HCT116 (cell line): ENCODE measurements at regions not wholly inside any gene's neighbourhood (a gene's known extent, or its start where the extent isn't known, plus 50 kb on each side); places are given as distances from the start of the nearest gene placed in this dataset.

Experiments used
- ATAC-seq: fragments of 200-7000 bp; cut with Tn5 transposase; 2 replicates; pipeline ENCODE4 v1.9.1; 2020; ENCODE audit warnings: mild to moderate bottlenecking, moderate library complexity
- BruUV-seq: library from RNA; stranded (reverse); fragments of 400-500 nt; replicated peaks from 2 replicates; lab custom pipeline; 2021; lab: Mats Ljungman, UMichigan
- CTCF ChIA-PET: fragments of 300-600 bp; sonication (Branson Sonifier 250); formaldehyde crosslinking; loops from one replicate; lab custom pipeline; 2021; ENCODE audit warnings: antibody characterized with exemption; lab: Charles Lee
- POLR2A ChIA-PET: fragments of 300-600, 350-600 bp; sonication (Branson Sonifier 250); formaldehyde crosslinking; loops from one replicate; lab custom pipeline; 2021; ENCODE audit warnings: antibody characterized with exemption; lab: Charles Lee
- RAD21 ChIA-PET, 2 experiments: fragments of 300-600 bp; sonication (Branson Sonifier 250); formaldehyde crosslinking; loops; one replicate each; lab custom pipeline; 2023; ENCODE audit warnings: low total read pairs in 2 of 2; ENCODE audit not compliant: uncharacterized antibody in 2 of 2, unreplicated experiment in 2 of 2, low non-redundant PET in 1 of 2; lab: Charles Lee
- DNase-seq: peaks from one replicate; pipeline ENCODE4 v3.0.0-alpha.2; 2010; ENCODE audit warnings: low read depth, low spot score
- H2AFZ ChIP-seq: fragments of 200-600 bp; shearing (Covaris generic), sonication (generic); 2 replicates; pipeline ENCODE4 v1.6.1; 2017; ENCODE audit warnings: low read depth, mixed run types, mixed read lengths, antibody characterized with exemption, low read length; ENCODE audit not compliant: poor library complexity, severe bottlenecking
- H3K27ac ChIP-seq: 2 replicates; pipeline ENCODE4 v1.5.1; 2012; ENCODE audit warnings: low read depth, low read length
- H3K27me3 ChIP-seq: fragments of 200-600 bp; sonication (generic); 2 replicates; pipeline ENCODE4 v1.6.1; 2016; ENCODE audit warnings: mixed run types, low read length, mixed read lengths; ENCODE audit not compliant: insufficient read depth
- H3K36me3 ChIP-seq, 2 experiments: fragments of 200-500 bp in 1 of 2; fragments of 200-600 bp in 1 of 2; sonication (Bioruptor generic) in 1 of 2; sonication (generic) in 1 of 2; 2 replicates each; pipeline versions ENCODE4 v1.5.1 to v1.6.1; 2014 to 2016; ENCODE audit warnings: low read length in 2 of 2, inconsistent platforms in 1 of 2, mixed read lengths in 1 of 2, mixed run types in 1 of 2; ENCODE audit not compliant: insufficient read depth in 2 of 2, control insufficient read depth in 1 of 2
- H3K4me1 ChIP-seq, 2 experiments: fragments of 200-600 bp in 1 of 2; sonication (generic) in 1 of 2; 2 replicates each; pipeline versions ENCODE4 v1.5.1 to v1.6.1; 2012 to 2017; ENCODE audit warnings: low read length in 2 of 2, inconsistent platforms in 1 of 2, mild to moderate bottlenecking in 1 of 2, mixed read lengths in 1 of 2, mixed run types in 1 of 2, moderate library complexity in 1 of 2; ENCODE audit not compliant: insufficient read depth in 2 of 2, control insufficient read depth in 1 of 2
- H3K4me2 ChIP-seq: fragments of 200-600 bp; sonication (generic); 2 replicates; pipeline ENCODE4 v1.6.1; 2017; ENCODE audit warnings: mixed run types, low read length, mixed read lengths
- H3K4me3 ChIP-seq, 2 experiments: fragments of 200-600 bp in 1 of 2; sonication (generic) in 1 of 2; replicated peaks in 1 of 2; 2 replicates each; pipeline ENCODE4 v1.5.1; 2011 to 2016; ENCODE audit warnings: low read length in 2 of 2, control low read depth in 1 of 2, low read depth in 1 of 2, mild to moderate bottlenecking in 1 of 2, mixed read lengths in 1 of 2, mixed run types in 1 of 2
- H3K79me2 ChIP-seq: fragments of 200-600 bp; sonication (generic); 2 replicates; pipeline ENCODE4 v1.6.1; 2017; ENCODE audit warnings: mild to moderate bottlenecking, mixed run types, low read length, moderate library complexity, mixed read lengths; ENCODE audit not compliant: insufficient read depth
- H3K9ac ChIP-seq: fragments of 200-600 bp; sonication (generic); 2 replicates; pipeline ENCODE4 v1.6.1; 2016; ENCODE audit warnings: low read length, mixed read lengths
- H3K9me2 ChIP-seq: fragments of 200-600 bp; sonication (generic), shearing (Covaris generic); 2 replicates; pipeline ENCODE4 v1.6.1; 2017; ENCODE audit warnings: mixed run types, mild to moderate bottlenecking, moderate library complexity; ENCODE audit not compliant: insufficient read depth
- H3K9me3 ChIP-seq, 2 experiments: fragments of 200-500 bp in 1 of 2; fragments of 200-600 bp in 1 of 2; sonication (Bioruptor generic) in 1 of 2; sonication (generic) in 1 of 2; 2 replicates each; pipeline ENCODE4 v1.6.1; 2014 to 2017; ENCODE audit warnings: low read length in 2 of 2, mixed read lengths in 2 of 2, inconsistent platforms in 1 of 2, low read depth in 1 of 2, mild to moderate bottlenecking in 1 of 2, mixed run types in 1 of 2, moderate library complexity in 1 of 2; ENCODE audit not compliant: control insufficient read depth in 1 of 2, insufficient read depth in 1 of 2
- H4K20me1 ChIP-seq: fragments of 200-600 bp; sonication (generic), shearing (Covaris generic); 2 replicates; pipeline ENCODE4 v1.6.1; 2017; ENCODE audit warnings: mixed run types, mild to moderate bottlenecking, moderate library complexity; ENCODE audit not compliant: insufficient read depth
- CBX3 ChIP-seq: IDR thresholded peaks from 2 replicates; pipeline ENCODE4 v1.6.1; 2012; ENCODE audit warnings: low read depth
- CTCF ChIP-seq, 3 experiments: fragments of 200-600 bp in 1 of 3; sonication (generic) in 1 of 3; IDR thresholded peaks in 2 of 3; conservative IDR thresholded peaks in 1 of 3; 2 replicates each; pipeline ENCODE4 v1.5.1; 2012 to 2017; ENCODE audit warnings: low read depth in 2 of 3, low read length in 2 of 3, antibody characterized with exemption in 1 of 3, borderline replicate concordance in 1 of 3, control low read depth in 1 of 3, mild to moderate bottlenecking in 1 of 3, mixed read lengths in 1 of 3, mixed run types in 1 of 3, moderate library complexity in 1 of 3; ENCODE audit not compliant: insufficient read depth in 1 of 3
- EZH2 ChIP-seq: fragments of 200-600 bp; sonication (generic); IDR thresholded peaks from 2 replicates; pipeline ENCODE4 v1.6.1; 2017; ENCODE audit warnings: antibody characterized with exemption, mixed run types
- EZH2phosphoT487 ChIP-seq: fragments of 200-600 bp; IDR thresholded peaks from 2 replicates; pipeline ENCODE4 v1.6.1; 2018; ENCODE audit warnings: antibody characterized with exemption, borderline replicate concordance
- FOSL1 ChIP-seq: IDR thresholded peaks from 2 replicates; pipeline ENCODE4 v1.6.1; 2012; ENCODE audit warnings: low read depth
- JUND ChIP-seq: IDR thresholded peaks from 2 replicates; pipeline ENCODE4 v1.6.1; 2012
- RAD21 ChIP-seq: IDR thresholded peaks from 2 replicates; pipeline ENCODE4 v1.6.1; 2012; ENCODE audit warnings: low read depth, mild to moderate bottlenecking
- SIN3A ChIP-seq: IDR thresholded peaks from 2 replicates; pipeline ENCODE4 v1.6.1; 2012; ENCODE audit warnings: low read depth
- TCF7L2 ChIP-seq: IDR thresholded peaks from 2 replicates; pipeline ENCODE4 v1.7.0; 2011; ENCODE audit warnings: borderline replicate concordance, inconsistent platforms; ENCODE audit not compliant: insufficient read depth, insufficient read length; ENCODE audit errors: extremely low read depth
- intact Hi-C: fragments of 100-400 bp; cut with micrococcal nuclease; formaldehyde crosslinking; loops from 2 replicates; pipeline ENCODE4 v1.10.0; 2022

- intact Hi-C loops, result no loop called here
- DNase-seq (peak; percentile 22), ATAC-seq (peak; percentile 76; the same call in 1 of the 2 replicates)
- H3K27ac ChIP-seq, result no peak overlapping the region
- H3K9me2 ChIP-seq, result no peaks in the 10 kb centered on the region
- ChIA-PET RAD21 (no interaction called here), CTCF (no interaction called here), POLR2A (no interaction called here)
- no peak overlapping the region for H3K9ac ChIP-seq
- no peaks in the 10 kb centered on the region for H3K36me3 ChIP-seq
- BruUV-seq, result no TSS peak
- no peaks in the 10 kb centered on the region for H3K9me3 ChIP-seq
- H3K4me1 ChIP-seq, result no peaks in the 10 kb centered on the region
- H2AFZ ChIP-seq, result no peak overlapping the region
- no peak overlapping the region for H3K4me3 ChIP-seq
- H3K4me2 ChIP-seq, result no peak overlapping the region
- H3K27me3 ChIP-seq, result no peaks in the 10 kb centered on the region
- no peaks in the 10 kb centered on the region for H3K79me2 ChIP-seq
- no peaks in the 10 kb centered on the region for H4K20me1 ChIP-seq
- TF ChIP-seq RAD21, result peak; percentile 37
- TF ChIP-seq CBX3, result no peak
- TF ChIP-seq CTCF (IDR thresholded peaks at IDR 0.05 in 2 of 3, conservative IDR thresholded peaks at IDR 0.05 in 1 of 3; ENCODE audit: borderline replicate concordance in 1 of 3, insufficient read depth in 1 of 3, low read depth in 2 of 3, low read length in 2 of 3), result peak in 2 of 3 experiments; percentile 50; a peak in 4 of 6 replicates
- no peak for TF ChIP-seq EZH2
Measured at GRCh38 chr12:83954956-83955601, 957.5 kb downstream of the SLC6A15 start.

- Histone ChIP-seq H3K27ac (no peak overlapping the region), H3K9me3 (no peaks in the 10 kb centered on the region)
- intact Hi-C loops, result no loop called here
- ATAC-seq, result no peak
- no peak for TF ChIP-seq TCF7L2
- TF ChIP-seq FOSL1, result no peak
- TF ChIP-seq JUND, result no peak
- no peak for TF ChIP-seq EZH2phosphoT487
- TF ChIP-seq CTCF (IDR thresholded peaks at IDR 0.05 in 2 of 3, conservative IDR thresholded peaks at IDR 0.05 in 1 of 3; ENCODE audit: borderline replicate concordance in 1 of 3, insufficient read depth in 1 of 3, low read depth in 2 of 3, low read length in 2 of 3), result no peak
- no peak for TF ChIP-seq SIN3A
- TF ChIP-seq, all 23 proteins: peak for 0
- no peaks in the 10 kb centered on the region for H3K9me2 ChIP-seq
- H3K4me3 ChIP-seq, result no peak overlapping the region
- no peak overlapping the region for H2AFZ ChIP-seq
- no peaks in the 10 kb centered on the region for H3K27me3 ChIP-seq
- no peaks in the 10 kb centered on the region for H3K79me2 ChIP-seq
- no peaks in the 10 kb centered on the region for H3K36me3 ChIP-seq
- CTCF ChIA-PET, result no interaction called here
- no peak for DNase-seq
- POLR2A ChIA-PET, result no interaction called here
- H3K4me1 ChIP-seq, result no peaks in the 10 kb centered on the region
- no peak overlapping the region for H3K4me2 ChIP-seq
- no TSS peak for BruUV-seq
- RAD21 ChIA-PET, result no interaction called here
- H3K9ac ChIP-seq, result no peak overlapping the region
- no peaks in the 10 kb centered on the region for H4K20me1 ChIP-seq
Measured at GRCh38 chr12:83954071-83954789, 958.4 kb downstream of the SLC6A15 start.
